Endothelial cell of umbilical vein (primary cell): ENCODE measurements at regions not wholly inside any gene's neighbourhood (a gene's known extent, or its start where the extent isn't known, plus 50 kb on each side); places are given as distances from the start of the nearest gene placed in this dataset.

Experiments
- EZH2 ChIP-seq: IDR thresholded peaks from 2 replicates; pipeline ENCODE4 v1.6.1; 2012; ENCODE audit warnings: borderline replicate concordance, low read depth, mild to moderate bottlenecking, moderate library complexity, low read length, inconsistent platforms; ENCODE audit not compliant: severe bottlenecking
- POLR2A ChIP-seq: IDR thresholded peaks from 2 replicates; pipeline ENCODE4 v1.6.1; 2012; ENCODE audit warnings: low read depth, mild to moderate bottlenecking, control low read depth, low read length
- POLR2AphosphoS5 ChIP-seq: IDR thresholded peaks from 2 replicates; pipeline ENCODE4 v1.6.1; 2012; ENCODE audit warnings: low read depth, mild to moderate bottlenecking, control low read depth, low read length, moderate library complexity; ENCODE audit not compliant: insufficient read depth
- TF ChIP-seq, protein P1 (sequence below), 2 donors: IDR thresholded peaks; 1 replicate in 1 of 2; 2 replicates in 1 of 2; pipeline ENCODE4 v1.5.1; 2011; ENCODE audit warnings: low read length in 2 of 2, mild to moderate bottlenecking in 2 of 2, moderate library complexity in 2 of 2, control low read depth in 1 of 2, inconsistent platforms in 1 of 2, low read depth in 1 of 2; ENCODE audit not compliant: insufficient read depth in 1 of 2; ENCODE audit errors: extremely low read depth in 1 of 2
- TF ChIP-seq, protein P2 (sequence below): IDR thresholded peaks from 2 replicates; pipeline ENCODE4 v1.6.1; 2011; ENCODE audit not compliant: insufficient read depth, insufficient read length

DNA sequence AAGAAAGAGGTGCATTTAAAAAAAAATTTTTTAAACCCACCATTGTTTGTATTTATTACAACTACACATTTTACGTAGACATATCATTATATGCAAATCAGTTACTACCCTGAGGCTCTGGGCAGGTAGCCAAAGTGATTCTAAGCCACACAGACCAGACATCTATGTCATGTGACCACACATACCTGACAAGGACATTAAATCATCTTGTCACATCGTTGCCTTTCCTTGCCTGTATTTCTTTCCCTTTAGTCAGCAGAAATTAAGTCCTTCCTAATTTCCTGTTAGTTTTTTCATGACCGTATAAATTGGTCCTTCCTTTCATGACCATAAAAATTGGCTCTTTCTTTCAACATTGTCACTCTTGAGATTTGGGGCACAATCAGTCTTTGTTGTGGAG, 134.2 kb upstream of the MARCHF11 start:
- TF ChIP-seq POLR2A (no peak), EZH2 (no peak), POLR2AphosphoS5 (no peak)
- TF ChIP-seq, protein P1, sequence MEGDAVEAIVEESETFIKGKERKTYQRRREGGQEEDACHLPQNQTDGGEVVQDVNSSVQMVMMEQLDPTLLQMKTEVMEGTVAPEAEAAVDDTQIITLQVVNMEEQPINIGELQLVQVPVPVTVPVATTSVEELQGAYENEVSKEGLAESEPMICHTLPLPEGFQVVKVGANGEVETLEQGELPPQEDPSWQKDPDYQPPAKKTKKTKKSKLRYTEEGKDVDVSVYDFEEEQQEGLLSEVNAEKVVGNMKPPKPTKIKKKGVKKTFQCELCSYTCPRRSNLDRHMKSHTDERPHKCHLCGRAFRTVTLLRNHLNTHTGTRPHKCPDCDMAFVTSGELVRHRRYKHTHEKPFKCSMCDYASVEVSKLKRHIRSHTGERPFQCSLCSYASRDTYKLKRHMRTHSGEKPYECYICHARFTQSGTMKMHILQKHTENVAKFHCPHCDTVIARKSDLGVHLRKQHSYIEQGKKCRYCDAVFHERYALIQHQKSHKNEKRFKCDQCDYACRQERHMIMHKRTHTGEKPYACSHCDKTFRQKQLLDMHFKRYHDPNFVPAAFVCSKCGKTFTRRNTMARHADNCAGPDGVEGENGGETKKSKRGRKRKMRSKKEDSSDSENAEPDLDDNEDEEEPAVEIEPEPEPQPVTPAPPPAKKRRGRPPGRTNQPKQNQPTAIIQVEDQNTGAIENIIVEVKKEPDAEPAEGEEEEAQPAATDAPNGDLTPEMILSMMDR (IDR thresholded peaks at IDR 0.05; ENCODE audit: extremely low read depth in 1 of 2, insufficient read depth in 1 of 2, low read depth in 1 of 2, low read length in 2 of 2), result no peak
- TF ChIP-seq, protein P2, sequence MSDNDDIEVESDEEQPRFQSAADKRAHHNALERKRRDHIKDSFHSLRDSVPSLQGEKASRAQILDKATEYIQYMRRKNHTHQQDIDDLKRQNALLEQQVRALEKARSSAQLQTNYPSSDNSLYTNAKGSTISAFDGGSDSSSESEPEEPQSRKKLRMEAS, result no peak
